OCI-LY3 (cell line): ENCODE measurements at regions not wholly inside any gene's neighbourhood (a gene's known extent, or its start where the extent isn't known, plus 50 kb on each side); places are given as distances from the start of the nearest gene placed in this dataset.

Experiments used
- H2AFZ ChIP-seq: fragments of 200-600, 300-600 bp; shearing (Covaris generic); 2 replicates; pipeline ENCODE4 v1.6.0; 2014; ENCODE audit warnings: antibody characterized with exemption, low read depth, low read length
- H3K27ac ChIP-seq: fragments of 200-600, 300-600 bp; sonication (generic); 2 replicates; pipeline ENCODE4 v1.5.1; 2014; ENCODE audit warnings: mild to moderate bottlenecking, low read length, moderate library complexity, mixed read lengths
- H3K27me3 ChIP-seq: fragments of 200-600, 300-600 bp; sonication (generic); 2 replicates; pipeline ENCODE4 v1.6.1; 2014; ENCODE audit warnings: low read depth, low read length, mixed read lengths
- H3K36me3 ChIP-seq: fragments of 200-600, 300-600 bp; sonication (generic); replicated peaks from 2 replicates; pipeline ENCODE3; 2014; ENCODE audit warnings: low read depth, low read length, mixed read lengths
- H3K4me1 ChIP-seq: fragments of 300-600, 200-600 bp; sonication (generic); 2 replicates; pipeline ENCODE4 v1.6.1; 2014; ENCODE audit warnings: low read length, mixed read lengths
- H3K4me2 ChIP-seq: fragments of 200-600, 300-600 bp; sonication (generic); 2 replicates; pipeline ENCODE4 v1.6.1; 2014; ENCODE audit warnings: low read length, mixed read lengths
- H3K4me3 ChIP-seq: fragments of 300-600, 200-600 bp; sonication (generic); 2 replicates; pipeline ENCODE4 v1.5.1; 2014; ENCODE audit warnings: antibody characterized with exemption, mild to moderate bottlenecking, low read length, moderate library complexity
- H3K79me2 ChIP-seq: fragments of 300-600, 200-600 bp; shearing (Covaris generic); 2 replicates; pipeline ENCODE4 v1.6.1; 2014; ENCODE audit warnings: mild to moderate bottlenecking, low read length, mixed read lengths
- H3K9ac ChIP-seq: fragments of 300-600, 200-600 bp; shearing (Covaris generic); 2 replicates; pipeline ENCODE4 v1.6.0; 2014; ENCODE audit warnings: mild to moderate bottlenecking, low read length, moderate library complexity
- H3K9me3 ChIP-seq: fragments of 200-600, 300-600 bp; shearing (Covaris generic); 2 replicates; pipeline ENCODE4 v1.6.1; 2014; ENCODE audit warnings: low read length, mixed read lengths; ENCODE audit not compliant: insufficient read depth
- H4K20me1 ChIP-seq: fragments of 200-600, 300-600 bp; sonication (generic); 2 replicates; pipeline ENCODE4 v1.6.1; 2016; ENCODE audit warnings: low read length, mixed read lengths; ENCODE audit not compliant: insufficient read depth
- EZH2phosphoT487 ChIP-seq: fragments of 200-600 bp; shearing (Covaris generic); IDR thresholded peaks from 2 replicates; pipeline ENCODE4 v1.6.1; 2018; ENCODE audit warnings: antibody characterized with exemption, mixed run types, low read depth
- TF ChIP-seq, protein P1 (sequence below): fragments of 200-600, 300-600 bp; sonication (generic); IDR thresholded peaks from 2 replicates; pipeline ENCODE4 v1.5.1; 2014; ENCODE audit warnings: antibody characterized with exemption, low read length, low read depth

DNA sequence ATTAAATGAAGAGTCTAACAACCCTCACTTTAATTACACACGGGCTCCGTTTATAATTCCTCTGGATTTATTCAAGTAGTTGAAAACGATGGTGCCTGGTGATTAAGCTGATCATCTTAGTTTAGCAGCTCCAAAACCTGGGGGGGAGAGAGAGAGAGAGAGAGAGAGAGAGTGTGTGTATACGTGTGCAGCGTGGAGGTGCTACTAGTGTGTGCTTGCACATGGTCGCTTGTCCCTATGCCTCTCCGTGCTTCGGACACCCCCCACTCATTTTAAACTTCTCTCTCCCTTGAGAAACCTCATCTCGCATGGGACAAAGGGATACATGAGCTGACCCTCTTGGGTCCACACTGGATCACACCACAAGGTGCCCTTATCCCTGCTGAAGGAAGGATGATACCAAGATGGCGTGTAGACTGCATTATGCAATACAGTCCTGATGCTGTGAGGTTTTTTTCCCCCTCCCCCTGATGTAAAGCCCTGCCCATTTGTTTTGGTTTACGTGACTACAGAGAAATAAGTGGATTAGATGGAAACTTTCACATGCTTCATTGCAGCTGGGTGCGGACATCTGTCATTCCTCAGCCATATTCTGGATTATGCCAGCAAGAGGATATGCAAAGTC is 320.8 kb downstream of the ZNF536 start:
- no peaks in the 10 kb centered on the region for H3K4me1 ChIP-seq
- no peaks in the 10 kb centered on the region for H3K9me3 ChIP-seq
- H3K79me2 ChIP-seq = no peaks in the 10 kb centered on the region
- no peak overlapping the region for H3K4me2 ChIP-seq
- H4K20me1 ChIP-seq = no peaks in the 10 kb centered on the region
- no peak overlapping the region for H2AFZ ChIP-seq
- no peak overlapping the region for H3K9ac ChIP-seq
- peaks cover 11% of the 10 kb centered on the region; the same call in 1 of the 2 replicates for H3K27me3 ChIP-seq
- no peak overlapping the region for H3K27ac ChIP-seq
- no peaks in the 10 kb centered on the region for H3K36me3 ChIP-seq
- H3K4me3 ChIP-seq = no peak overlapping the region
- TF ChIP-seq EZH2phosphoT487 = no peak
- TF ChIP-seq, protein P1, sequence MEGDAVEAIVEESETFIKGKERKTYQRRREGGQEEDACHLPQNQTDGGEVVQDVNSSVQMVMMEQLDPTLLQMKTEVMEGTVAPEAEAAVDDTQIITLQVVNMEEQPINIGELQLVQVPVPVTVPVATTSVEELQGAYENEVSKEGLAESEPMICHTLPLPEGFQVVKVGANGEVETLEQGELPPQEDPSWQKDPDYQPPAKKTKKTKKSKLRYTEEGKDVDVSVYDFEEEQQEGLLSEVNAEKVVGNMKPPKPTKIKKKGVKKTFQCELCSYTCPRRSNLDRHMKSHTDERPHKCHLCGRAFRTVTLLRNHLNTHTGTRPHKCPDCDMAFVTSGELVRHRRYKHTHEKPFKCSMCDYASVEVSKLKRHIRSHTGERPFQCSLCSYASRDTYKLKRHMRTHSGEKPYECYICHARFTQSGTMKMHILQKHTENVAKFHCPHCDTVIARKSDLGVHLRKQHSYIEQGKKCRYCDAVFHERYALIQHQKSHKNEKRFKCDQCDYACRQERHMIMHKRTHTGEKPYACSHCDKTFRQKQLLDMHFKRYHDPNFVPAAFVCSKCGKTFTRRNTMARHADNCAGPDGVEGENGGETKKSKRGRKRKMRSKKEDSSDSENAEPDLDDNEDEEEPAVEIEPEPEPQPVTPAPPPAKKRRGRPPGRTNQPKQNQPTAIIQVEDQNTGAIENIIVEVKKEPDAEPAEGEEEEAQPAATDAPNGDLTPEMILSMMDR = no peak

DNA sequence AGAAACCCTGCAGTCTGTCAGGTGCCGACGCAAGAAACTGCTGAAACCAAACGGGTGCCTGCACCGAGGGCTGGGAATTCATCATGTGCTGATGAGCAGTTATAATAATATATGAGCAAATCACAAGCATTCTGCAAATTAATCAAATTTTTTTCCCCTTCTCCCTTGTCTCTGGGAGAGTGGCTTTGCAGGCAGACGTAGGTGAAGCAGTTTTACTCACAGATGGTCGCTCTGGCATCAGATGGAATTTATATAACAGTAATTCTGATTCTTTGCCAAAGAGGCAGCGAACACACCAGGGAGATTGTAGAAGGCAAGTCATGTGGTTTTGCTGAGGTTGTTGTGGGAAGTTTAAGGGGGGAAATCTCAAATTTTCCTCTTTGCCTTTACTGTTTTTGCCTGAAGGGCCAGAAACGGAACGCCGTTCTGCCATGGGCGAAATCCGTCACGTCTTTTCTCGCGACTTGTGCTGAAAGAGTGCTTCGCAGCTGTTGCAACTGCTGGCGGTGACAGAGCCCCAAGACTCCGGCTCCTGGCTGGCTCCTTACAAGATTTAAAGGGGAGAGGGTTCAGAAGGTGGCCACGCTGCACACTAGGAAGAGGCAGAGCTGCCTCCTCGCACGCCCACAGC is 320.1 kb downstream of the ZNF536 start:
- no peaks in the 10 kb centered on the region for H3K36me3 ChIP-seq
- H3K9ac ChIP-seq = no peak overlapping the region
- no peaks in the 10 kb centered on the region for H3K9me3 ChIP-seq
- no peaks in the 10 kb centered on the region for H4K20me1 ChIP-seq
- no peaks in the 10 kb centered on the region for H3K79me2 ChIP-seq
- no peak overlapping the region for H3K4me2 ChIP-seq
- H3K27me3 ChIP-seq = peaks cover 11% of the 10 kb centered on the region; the same call in 1 of the 2 replicates
- H2AFZ ChIP-seq = no peak overlapping the region
- TF ChIP-seq EZH2phosphoT487 = no peak
- TF ChIP-seq, protein P1 = no peak
- no peak overlapping the region for H3K4me3 ChIP-seq
- H3K4me1 ChIP-seq = no peaks in the 10 kb centered on the region
- no peak overlapping the region for H3K27ac ChIP-seq

DNA sequence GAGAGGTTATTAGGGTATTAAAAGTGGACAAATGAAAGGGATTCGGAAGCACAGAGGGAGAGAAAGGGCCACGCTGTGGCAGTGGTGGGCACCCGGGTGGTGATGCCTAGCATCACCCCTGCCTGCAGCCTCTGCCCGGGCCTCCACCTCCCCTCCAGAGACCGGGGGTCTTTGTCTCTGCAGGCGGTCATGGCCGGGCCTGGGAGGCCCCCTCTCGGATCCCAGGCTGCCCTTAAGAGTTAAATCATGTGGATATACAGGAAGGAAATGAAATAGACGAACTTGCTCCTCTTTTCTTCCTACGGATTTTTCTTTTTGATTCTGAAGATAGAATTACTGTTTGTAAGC is 319.6 kb downstream of the ZNF536 start:
- H3K36me3 ChIP-seq = no peaks in the 10 kb centered on the region
- no peaks in the 10 kb centered on the region for H4K20me1 ChIP-seq
- H3K9me3 ChIP-seq = no peaks in the 10 kb centered on the region
- no peak overlapping the region for H3K9ac ChIP-seq
- H3K27ac ChIP-seq = no peak overlapping the region
- H3K4me1 ChIP-seq = no peaks in the 10 kb centered on the region
- no peak overlapping the region for H3K4me3 ChIP-seq
- H2AFZ ChIP-seq = no peak overlapping the region
- H3K27me3 ChIP-seq = peaks cover 11% of the 10 kb centered on the region; the same call in 1 of the 2 replicates
- H3K79me2 ChIP-seq = no peaks in the 10 kb centered on the region
- TF ChIP-seq EZH2phosphoT487 = no peak
- TF ChIP-seq, protein P1 = no peak
- H3K4me2 ChIP-seq = no peak overlapping the region

DNA sequence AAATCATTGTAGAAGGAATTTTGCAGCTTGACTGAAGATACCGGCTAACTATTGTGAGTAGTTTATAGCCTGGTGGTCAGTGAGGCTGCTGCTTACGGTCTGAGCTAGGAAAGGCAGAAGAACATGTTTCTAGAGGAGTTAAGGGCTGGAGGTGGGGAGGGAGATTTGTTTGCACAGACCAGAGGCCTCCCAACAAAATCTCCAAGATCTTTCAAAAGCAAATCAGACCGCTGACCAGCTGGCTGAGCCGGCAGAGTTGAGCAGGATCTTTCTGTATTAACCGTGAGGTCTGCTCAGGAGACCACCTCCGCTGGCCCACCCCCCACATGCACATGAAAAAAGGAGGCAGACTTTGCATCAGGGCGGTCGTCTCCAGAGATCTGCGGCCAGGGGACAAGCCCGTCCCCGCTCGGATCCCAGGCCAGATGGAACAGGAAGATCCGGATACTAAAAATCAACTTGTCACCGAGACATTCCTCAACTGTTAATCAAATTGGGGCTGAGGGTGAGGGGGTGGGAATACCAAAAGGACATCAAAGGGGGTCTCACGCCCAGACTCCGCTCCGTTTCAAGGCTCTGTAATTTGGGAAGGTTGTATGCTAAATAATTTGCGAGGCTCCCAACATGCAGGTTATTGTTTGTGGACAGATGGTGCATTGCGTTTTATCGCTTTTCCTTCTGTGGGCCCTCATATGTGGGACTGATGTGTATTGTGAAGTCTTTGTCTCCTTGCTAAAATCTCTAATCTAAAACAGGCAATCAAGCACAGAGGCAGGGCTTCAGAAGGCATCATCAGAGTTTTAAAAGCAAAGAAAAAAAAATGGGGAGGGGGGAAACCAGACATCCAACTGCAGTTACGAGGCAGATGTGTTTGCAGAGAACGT is 319.0 kb downstream of the ZNF536 start:
- H3K27ac ChIP-seq = no peak overlapping the region
- H3K79me2 ChIP-seq = no peaks in the 10 kb centered on the region
- TF ChIP-seq EZH2phosphoT487 = no peak
- TF ChIP-seq, protein P1 = no peak
- H3K27me3 ChIP-seq = peaks cover 11% of the 10 kb centered on the region; the same call in 1 of the 2 replicates
- no peaks in the 10 kb centered on the region for H3K36me3 ChIP-seq
- H2AFZ ChIP-seq = no peak overlapping the region
- no peaks in the 10 kb centered on the region for H3K4me1 ChIP-seq
- H3K9me3 ChIP-seq = no peaks in the 10 kb centered on the region
- no peak overlapping the region for H3K4me2 ChIP-seq
- no peak overlapping the region for H3K4me3 ChIP-seq
- no peaks in the 10 kb centered on the region for H4K20me1 ChIP-seq
- H3K9ac ChIP-seq = no peak overlapping the region
